ENCODE measurements at regions not wholly inside any gene's neighbourhood (a gene's known extent, or its start where the extent isn't known, plus 50 kb on each side); places are given as distances from the start of the nearest gene placed in this dataset.

- H3K4me1 ChIP-seq = no peaks in the 10 kb centered on the region
- no peak overlapping the region for H3K27ac ChIP-seq
- H3K9me3 ChIP-seq (ENCODE audit: control insufficient read depth, low read length) = no peaks in the 10 kb centered on the region
- no peaks in the 10 kb centered on the region for H3K79me2 ChIP-seq
- H3K4me2 ChIP-seq (ENCODE audit: low read length) = no peak overlapping the region
- no peak overlapping the region for H3K4me3 ChIP-seq (ENCODE audit: low read depth, low read length)
- TF ChIP-seq CTCF (IDR thresholded peaks at IDR 0.05) = no peak
- H3K36me3 ChIP-seq (ENCODE audit: control insufficient read depth, insufficient read depth, low read length) = no peaks in the 10 kb centered on the region
- no peak overlapping the region for H2AFZ ChIP-seq
- no peaks in the 10 kb centered on the region for H3K27me3 ChIP-seq (ENCODE audit: control insufficient read depth, insufficient read depth, low read length)
- H3K9ac ChIP-seq = no peak overlapping the region
These were observed 596.0 kb downstream of the SEMA5A start for GRCh38 chr5:8949908-8950307.

GRCh38 chr5:8952147-8952546 is 593.7 kb downstream of the SEMA5A start:
- Histone ChIP-seq H3K27ac (no peak overlapping the region), H3K9ac (no peak overlapping the region), H3K4me3 (ENCODE audit: low read depth, low read length) (no peak overlapping the region), H3K36me3 (ENCODE audit: control insufficient read depth, insufficient read depth, low read length) (no peaks in the 10 kb centered on the region), H2AFZ (no peak overlapping the region), H3K27me3 (ENCODE audit: control insufficient read depth, insufficient read depth, low read length) (no peaks in the 10 kb centered on the region), H3K9me3 (ENCODE audit: control insufficient read depth, low read length) (no peaks in the 10 kb centered on the region), H3K79me2 (no peaks in the 10 kb centered on the region), H3K4me2 (ENCODE audit: low read length) (no peak overlapping the region), H3K4me1 (no peaks in the 10 kb centered on the region)
- no peak for TF ChIP-seq CTCF (IDR thresholded peaks at IDR 0.05)

GRCh38 chr5:8953016-8953415 is 592.9 kb downstream of the SEMA5A start:
- Histone ChIP-seq H3K9ac (no peak overlapping the region), H2AFZ (no peak overlapping the region), H3K4me3 (ENCODE audit: low read depth, low read length) (no peak overlapping the region), H3K36me3 (ENCODE audit: control insufficient read depth, insufficient read depth, low read length) (no peaks in the 10 kb centered on the region), H3K4me1 (no peaks in the 10 kb centered on the region), H3K9me3 (ENCODE audit: control insufficient read depth, low read length) (no peaks in the 10 kb centered on the region), H3K27me3 (ENCODE audit: control insufficient read depth, insufficient read depth, low read length) (no peaks in the 10 kb centered on the region), H3K4me2 (ENCODE audit: low read length) (no peak overlapping the region), H3K79me2 (no peaks in the 10 kb centered on the region), H3K27ac (no peak overlapping the region)
- TF ChIP-seq CTCF (IDR thresholded peaks at IDR 0.05) = no peak

- TF ChIP-seq CTCF (IDR thresholded peaks at IDR 0.05) = no peak
These were observed 591.9 kb downstream of the SEMA5A start for GRCh38 chr5:8953911-8954438.

GRCh38 chr5:8954801-8955200 is 591.1 kb downstream of the SEMA5A start:
- no peak overlapping the region for H3K4me3 ChIP-seq (ENCODE audit: low read depth, low read length)
- no peak overlapping the region for H2AFZ ChIP-seq
- H3K36me3 ChIP-seq (ENCODE audit: control insufficient read depth, insufficient read depth, low read length) = no peaks in the 10 kb centered on the region
- H3K79me2 ChIP-seq = no peaks in the 10 kb centered on the region
- H3K27me3 ChIP-seq (ENCODE audit: control insufficient read depth, insufficient read depth, low read length) = no peaks in the 10 kb centered on the region
- no peak overlapping the region for H3K4me2 ChIP-seq (ENCODE audit: low read length)
- H3K4me1 ChIP-seq = no peaks in the 10 kb centered on the region
- no peaks in the 10 kb centered on the region for H3K9me3 ChIP-seq (ENCODE audit: control insufficient read depth, low read length)
- no peak overlapping the region for H3K27ac ChIP-seq
- no peak overlapping the region for H3K9ac ChIP-seq
- TF ChIP-seq CTCF (IDR thresholded peaks at IDR 0.05) = no peak

More at GRCh38 chr5:8953911-8954438, 591.9 kb downstream of the SEMA5A start:
- Histone ChIP-seq H3K36me3 (ENCODE audit: control insufficient read depth, insufficient read depth, low read length) (no peaks in the 10 kb centered on the region), H3K4me1 (no peaks in the 10 kb centered on the region), H3K9ac (no peak overlapping the region), H3K27me3 (ENCODE audit: control insufficient read depth, insufficient read depth, low read length) (no peaks in the 10 kb centered on the region), H3K4me3 (ENCODE audit: low read depth, low read length) (no peak overlapping the region), H3K4me2 (ENCODE audit: low read length) (no peak overlapping the region), H2AFZ (no peak overlapping the region), H3K27ac (no peak overlapping the region), H3K9me3 (ENCODE audit: control insufficient read depth, low read length) (no peaks in the 10 kb centered on the region), H3K79me2 (no peaks in the 10 kb centered on the region)

Measured in parathyroid adenoma (tissue), 2 donors.